Nephron progenitor cell (in vitro differentiated cells): ENCODE measurements at regions not wholly inside any gene's neighbourhood (a gene's known extent, or its start where the extent isn't known, plus 50 kb on each side); places are given as distances from the start of the nearest gene placed in this dataset.

ENCODE experiments used
- DNase-seq: peaks from one replicate; pipeline ENCODE4 v3.0.0; 2021
- H3K27ac Mint-ChIP-seq: 2 replicates; pipeline ENCODE4 v1.8.0; 2021; ENCODE audit warnings: mild to moderate bottlenecking, moderate library complexity, mixed read lengths
- H3K27me3 Mint-ChIP-seq: 2 replicates; pipeline ENCODE4 v1.8.0; 2021; ENCODE audit warnings: mild to moderate bottlenecking, low read depth, mixed read lengths; ENCODE audit not compliant: poor library complexity
- H3K36me3 Mint-ChIP-seq: 2 replicates; pipeline ENCODE4 v1.8.0; 2021; ENCODE audit warnings: low read depth, mixed read lengths
- H3K4me1 Mint-ChIP-seq: 2 replicates; pipeline ENCODE4 v1.8.0; 2021; ENCODE audit warnings: mixed read lengths
- H3K4me3 Mint-ChIP-seq: 2 replicates; pipeline ENCODE4 v1.8.0; 2021; ENCODE audit warnings: mild to moderate bottlenecking, moderate library complexity, mixed read lengths
- H3K9me3 Mint-ChIP-seq: 2 replicates; pipeline ENCODE4 v1.8.0; 2021; ENCODE audit warnings: mild to moderate bottlenecking, moderate library complexity, mixed read lengths
- TF ChIP-seq, protein P1 (sequence below): fragments of 200-600 bp; sonication (generic); IDR thresholded peaks from 2 replicates; pipeline ENCODE4 v1.5.0; 2021; ENCODE audit warnings: antibody characterized with exemption

DNA sequence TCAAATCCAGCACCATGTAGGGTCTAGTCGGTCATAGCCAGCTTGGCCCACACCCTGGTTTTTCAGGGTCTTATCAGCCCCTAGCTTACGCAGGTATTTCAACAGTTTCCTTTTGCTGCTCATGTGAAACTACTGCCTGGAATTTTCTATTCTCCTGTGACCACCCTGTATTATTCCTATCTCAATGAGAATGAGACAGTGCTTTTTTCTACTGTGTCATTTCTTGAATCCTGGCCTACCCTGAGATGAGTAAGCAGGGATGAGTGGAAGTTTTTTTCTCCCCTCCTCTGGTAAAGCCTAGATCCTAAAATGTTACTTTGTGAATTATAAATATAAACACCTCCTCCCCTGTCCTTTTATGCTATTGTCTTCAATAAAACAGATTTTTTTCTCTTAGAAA, 62.7 kb upstream of the ARID2 start:
- TF ChIP-seq, protein P1, sequence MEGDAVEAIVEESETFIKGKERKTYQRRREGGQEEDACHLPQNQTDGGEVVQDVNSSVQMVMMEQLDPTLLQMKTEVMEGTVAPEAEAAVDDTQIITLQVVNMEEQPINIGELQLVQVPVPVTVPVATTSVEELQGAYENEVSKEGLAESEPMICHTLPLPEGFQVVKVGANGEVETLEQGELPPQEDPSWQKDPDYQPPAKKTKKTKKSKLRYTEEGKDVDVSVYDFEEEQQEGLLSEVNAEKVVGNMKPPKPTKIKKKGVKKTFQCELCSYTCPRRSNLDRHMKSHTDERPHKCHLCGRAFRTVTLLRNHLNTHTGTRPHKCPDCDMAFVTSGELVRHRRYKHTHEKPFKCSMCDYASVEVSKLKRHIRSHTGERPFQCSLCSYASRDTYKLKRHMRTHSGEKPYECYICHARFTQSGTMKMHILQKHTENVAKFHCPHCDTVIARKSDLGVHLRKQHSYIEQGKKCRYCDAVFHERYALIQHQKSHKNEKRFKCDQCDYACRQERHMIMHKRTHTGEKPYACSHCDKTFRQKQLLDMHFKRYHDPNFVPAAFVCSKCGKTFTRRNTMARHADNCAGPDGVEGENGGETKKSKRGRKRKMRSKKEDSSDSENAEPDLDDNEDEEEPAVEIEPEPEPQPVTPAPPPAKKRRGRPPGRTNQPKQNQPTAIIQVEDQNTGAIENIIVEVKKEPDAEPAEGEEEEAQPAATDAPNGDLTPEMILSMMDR, result no peak
- Mint-ChIP-seq H3K36me3 (no peaks in the 10 kb centered on the region), H3K27ac (no peak overlapping the region), H3K9me3 (no peaks in the 10 kb centered on the region), H3K4me3 (no peak overlapping the region), H3K27me3 (peaks cover 7% of the 10 kb centered on the region), H3K4me1 (no peaks in the 10 kb centered on the region)
- DNase-seq, result no peak

DNA sequence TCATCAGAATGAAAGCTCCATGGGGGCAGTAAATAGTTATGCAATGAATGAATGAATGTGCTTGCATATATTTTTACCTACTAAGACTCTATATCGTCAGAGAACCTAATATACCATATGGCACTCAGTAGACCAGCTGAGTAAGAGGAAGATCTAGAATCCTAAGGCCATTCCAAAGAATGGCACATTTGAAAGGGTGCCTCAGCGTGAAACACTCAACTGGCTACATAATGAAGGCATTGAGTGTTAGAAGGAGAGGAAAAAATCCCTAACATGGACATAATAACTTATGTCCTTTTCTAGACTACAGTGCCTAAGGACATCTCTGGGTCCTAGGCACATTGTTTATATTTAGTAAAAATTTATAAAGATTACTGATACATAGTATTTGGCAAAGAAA, 61.7 kb upstream of the ARID2 start:
- Mint-ChIP-seq H3K4me1 (no peaks in the 10 kb centered on the region), H3K27me3 (peaks cover 2% of the 10 kb centered on the region), H3K36me3 (no peaks in the 10 kb centered on the region), H3K9me3 (no peaks in the 10 kb centered on the region), H3K27ac (no peak overlapping the region), H3K4me3 (no peak overlapping the region)
- TF ChIP-seq, protein P1, result no peak
- no peak for DNase-seq

DNA sequence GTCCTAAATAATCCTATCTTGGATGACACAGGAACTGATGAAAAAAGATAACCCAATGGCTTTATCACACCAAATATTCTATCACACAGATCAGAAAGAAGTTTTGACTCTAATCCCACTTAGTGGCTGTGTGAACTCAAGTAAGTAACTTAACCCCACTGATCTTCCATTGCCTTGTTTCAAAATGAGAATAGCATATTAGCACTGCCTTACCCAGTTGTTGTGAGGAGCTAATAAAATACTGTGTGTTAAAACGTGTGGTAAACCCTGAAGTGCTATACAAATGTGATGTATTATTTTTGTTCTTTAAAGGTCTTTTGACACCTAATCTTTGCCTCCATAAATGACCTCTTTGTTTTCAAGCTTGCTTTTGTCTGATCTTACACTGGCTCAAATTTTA, 60.9 kb upstream of the ARID2 start:
- Mint-ChIP-seq H3K9me3 (no peaks in the 10 kb centered on the region), H3K36me3 (no peaks in the 10 kb centered on the region), H3K4me3 (no peak overlapping the region), H3K27ac (no peak overlapping the region), H3K27me3 (peaks cover 2% of the 10 kb centered on the region), H3K4me1 (no peaks in the 10 kb centered on the region)
- no peak for DNase-seq
- TF ChIP-seq, protein P1, result no peak

DNA sequence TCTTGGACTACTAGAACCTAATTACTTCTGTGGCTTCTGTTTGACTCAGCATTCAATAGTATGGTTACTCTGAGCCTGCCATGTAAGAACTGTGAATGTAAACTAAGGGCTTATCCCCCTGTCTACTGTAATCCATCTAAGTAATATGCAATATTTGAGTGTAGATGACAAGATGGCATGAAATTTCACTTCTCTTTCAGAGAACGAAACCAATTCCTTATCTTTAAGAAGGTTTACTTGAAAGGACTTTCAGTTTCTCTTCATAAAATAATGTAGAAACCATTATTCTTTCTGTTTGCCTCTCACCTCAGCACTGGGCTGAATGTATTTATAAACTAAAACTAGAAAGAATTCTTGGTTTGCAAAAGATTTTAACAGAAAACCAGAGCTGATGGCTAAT, 60.4 kb upstream of the ARID2 start:
- Mint-ChIP-seq H3K4me3 (no peak overlapping the region), H3K9me3 (no peaks in the 10 kb centered on the region), H3K27me3 (peaks cover 2% of the 10 kb centered on the region), H3K27ac (no peak overlapping the region), H3K36me3 (no peaks in the 10 kb centered on the region), H3K4me1 (no peaks in the 10 kb centered on the region)
- no peak for DNase-seq
- TF ChIP-seq, protein P1, result no peak

DNA sequence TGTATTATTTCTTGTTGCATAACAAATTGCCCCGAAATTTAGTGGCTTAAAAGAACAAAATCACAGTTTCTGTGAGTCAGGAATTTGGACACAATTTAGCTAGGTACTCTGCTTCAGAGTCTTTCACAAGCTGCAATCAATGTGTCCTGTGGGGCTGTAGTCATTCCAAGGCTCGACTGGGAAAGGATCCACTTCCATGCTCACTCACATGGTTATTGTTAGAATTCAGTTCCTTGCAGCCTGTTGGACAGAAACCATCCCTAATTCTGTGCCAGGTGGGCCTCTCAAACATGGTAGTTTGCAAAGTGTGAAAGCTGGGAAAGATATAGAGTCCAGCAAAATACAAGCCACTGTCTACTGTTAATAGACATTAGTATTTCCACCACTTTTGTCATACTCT, 59.7 kb upstream of the ARID2 start:
- H3K27me3 Mint-ChIP-seq, result peaks cover 2% of the 10 kb centered on the region
- H3K4me3 Mint-ChIP-seq, result no peak overlapping the region
- H3K9me3 Mint-ChIP-seq, result no peaks in the 10 kb centered on the region
- H3K27ac Mint-ChIP-seq, result no peak overlapping the region
- DNase-seq, result no peak
- H3K4me1 Mint-ChIP-seq, result no peaks in the 10 kb centered on the region
- H3K36me3 Mint-ChIP-seq, result no peaks in the 10 kb centered on the region
- TF ChIP-seq, protein P1, result no peak

DNA sequence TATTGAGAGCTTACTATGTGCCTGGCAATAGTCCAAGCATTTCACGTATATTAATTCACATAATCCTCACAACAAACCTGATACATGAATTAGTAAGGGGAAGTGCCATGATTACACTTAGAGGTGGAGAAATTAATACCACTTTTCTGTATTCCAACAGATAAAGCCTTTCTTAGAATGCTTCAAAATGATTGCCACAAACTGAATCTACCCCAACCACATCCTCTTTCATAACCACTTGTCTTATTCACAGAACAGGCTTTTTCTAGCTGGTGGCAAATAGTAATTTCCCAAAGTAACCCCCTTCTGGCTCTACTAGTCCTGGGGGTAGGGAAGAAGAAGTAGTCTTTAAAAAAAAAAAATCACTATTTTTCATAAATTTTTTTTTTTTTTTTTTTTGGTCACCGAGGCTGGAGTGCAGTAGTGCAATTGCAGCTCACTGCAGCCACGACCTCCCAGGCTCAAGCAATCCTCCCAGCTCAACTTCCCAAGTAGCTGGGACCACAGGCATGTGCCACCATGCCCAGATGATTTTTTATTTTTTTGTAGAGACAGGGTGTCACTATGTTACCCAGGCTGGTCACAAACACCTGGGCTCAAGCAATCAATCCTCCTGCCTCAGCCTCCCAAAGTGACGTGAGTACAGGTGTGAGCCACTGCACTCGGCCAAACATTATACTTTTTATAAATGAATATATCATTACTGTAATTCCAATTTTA, 59.0 kb upstream of the ARID2 start:
- Mint-ChIP-seq H3K4me3 (no peak overlapping the region), H3K27me3 (peaks cover 2% of the 10 kb centered on the region), H3K36me3 (no peaks in the 10 kb centered on the region), H3K27ac (no peak overlapping the region), H3K9me3 (no peaks in the 10 kb centered on the region), H3K4me1 (no peaks in the 10 kb centered on the region)
- no peak for DNase-seq
- TF ChIP-seq, protein P1, result no peak
